GM18505 (cell line): ENCODE measurements at regions not wholly inside any gene's neighbourhood (a gene's known extent, or its start where the extent isn't known, plus 50 kb on each side); places are given as distances from the start of the nearest gene placed in this dataset.
"Not testable (repeated sequence)": the region's sequence is repeated elsewhere in the genome, so short reads cannot be mapped to it uniquely, and the experiment has no call there.

Experiments
- ATAC-seq: cut with Tn5 transposase; IDR thresholded peaks from one replicate; pipeline ENCODE4 v1.9.1; 2021; ENCODE audit not compliant: unreplicated experiment
- POLR2A ChIP-seq: IDR thresholded peaks from 4 replicates; pipeline ENCODE4 v1.6.1; 2011; ENCODE audit warnings: borderline replicate concordance; ENCODE audit not compliant: insufficient read depth, insufficient read length; ENCODE audit errors: extremely low read depth

DNA sequence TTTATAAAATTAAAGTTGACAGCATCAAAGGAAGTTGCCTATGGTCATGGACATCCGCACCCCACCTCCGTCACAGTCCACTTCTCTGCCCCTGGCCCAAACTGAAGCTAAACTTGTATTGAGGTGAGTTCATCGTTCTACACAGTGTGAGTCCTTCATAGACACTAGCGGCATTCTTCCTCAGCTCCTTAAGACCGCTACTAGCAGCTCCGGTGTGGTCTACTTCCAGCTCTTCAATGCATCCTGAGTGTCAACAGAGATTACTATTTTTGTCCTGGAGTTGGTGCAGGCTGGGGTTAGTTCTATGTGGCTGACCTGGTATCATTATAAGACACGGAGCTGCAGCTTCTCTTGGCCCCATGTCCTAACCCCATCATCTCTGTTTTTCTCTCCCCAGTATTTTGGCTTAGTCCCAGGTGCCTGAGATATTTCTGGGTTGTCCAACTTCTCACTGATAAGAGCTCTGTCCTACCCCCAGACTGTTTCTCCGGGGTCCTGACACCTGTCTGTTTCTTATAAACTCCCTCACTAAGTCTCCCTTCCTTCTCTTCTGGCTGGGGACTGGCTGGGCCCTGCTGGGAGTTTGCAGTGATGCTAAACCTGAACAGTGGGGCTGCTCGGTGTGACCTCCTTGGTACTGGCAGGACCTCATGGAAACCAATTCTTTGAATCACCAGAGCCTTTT, 169.2 kb upstream of the ATP10A start:
- TF ChIP-seq POLR2A = no peak

DNA sequence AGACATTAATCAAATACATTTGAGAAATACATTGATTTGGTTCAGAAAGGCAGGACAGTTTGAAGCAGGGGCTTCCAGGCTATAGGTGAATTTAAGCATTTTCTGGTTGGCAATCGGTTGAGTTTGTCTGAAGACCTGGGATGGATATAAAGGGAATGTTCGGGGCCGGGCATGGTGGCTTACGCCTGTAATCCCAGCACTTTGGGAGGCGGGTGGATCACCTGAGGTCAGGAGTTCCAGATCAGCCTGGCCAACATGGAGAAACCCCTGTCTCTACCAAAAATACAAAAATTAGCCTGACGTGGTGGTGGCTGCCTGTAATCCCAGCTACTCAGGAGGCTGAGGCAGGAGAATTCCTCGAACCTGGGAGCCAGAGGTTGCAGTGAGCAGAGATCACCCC, 166.5 kb upstream of the ATP10A start:
- not testable (repeated sequence) for ATAC-seq

More for the DNA sequence above, 169.2 kb upstream of the ATP10A start:
- no peak for ATAC-seq

DNA sequence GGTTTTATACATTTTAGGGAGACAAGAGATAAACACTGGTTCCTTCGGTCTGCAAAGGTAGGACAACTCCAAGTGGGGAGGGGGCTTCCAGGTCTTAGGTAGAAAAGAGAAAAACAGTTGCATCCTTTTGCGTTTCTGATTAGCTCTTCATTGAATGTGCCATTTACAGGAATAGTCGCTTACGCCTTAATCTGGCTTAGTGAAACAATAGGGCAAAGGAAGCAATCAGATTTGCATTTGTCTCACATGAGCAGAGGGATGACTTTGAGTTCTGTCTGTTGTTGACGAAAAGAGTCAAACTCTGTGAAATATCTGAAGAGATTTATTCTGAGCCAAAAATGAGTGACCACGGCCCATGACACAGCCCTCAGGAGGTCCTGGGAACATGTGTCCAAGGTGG, 166.0 kb upstream of the ATP10A start:
- no peak for ATAC-seq

DNA sequence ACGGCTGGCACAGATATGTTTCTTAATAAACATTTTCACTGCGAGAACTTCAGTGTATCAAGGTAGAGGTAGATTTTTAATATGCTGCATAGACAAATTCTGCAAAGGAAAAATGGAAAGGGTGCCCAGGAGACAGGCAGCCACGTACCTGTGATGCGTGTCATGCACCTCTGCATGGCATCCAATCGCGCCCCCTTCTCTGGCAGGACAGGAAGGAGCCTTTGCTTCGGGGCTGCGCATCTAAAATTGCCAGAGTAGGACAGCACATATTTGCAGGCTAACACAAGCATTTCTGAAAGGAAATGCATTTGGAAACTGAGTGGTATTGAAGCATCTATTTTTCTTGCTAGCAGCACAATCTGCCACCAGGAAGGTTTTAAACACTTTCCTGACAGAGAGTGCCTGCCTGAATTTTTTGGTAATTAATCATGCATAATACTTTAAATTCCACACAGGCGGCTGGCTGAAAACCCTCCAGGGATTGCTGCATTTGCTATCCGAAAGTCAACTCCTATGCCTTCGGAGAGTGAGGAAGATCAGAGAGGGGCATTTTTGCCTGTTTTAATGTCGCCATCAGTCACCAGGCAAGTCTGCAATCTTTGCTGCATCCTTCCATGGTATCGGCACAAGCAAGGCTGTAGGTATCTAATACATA, 165.1 kb upstream of the ATP10A start:
- no peak for TF ChIP-seq POLR2A
- no peak for ATAC-seq

More for the DNA sequence above, 166.0 kb upstream of the ATP10A start:
- TF ChIP-seq POLR2A = no peak

DNA sequence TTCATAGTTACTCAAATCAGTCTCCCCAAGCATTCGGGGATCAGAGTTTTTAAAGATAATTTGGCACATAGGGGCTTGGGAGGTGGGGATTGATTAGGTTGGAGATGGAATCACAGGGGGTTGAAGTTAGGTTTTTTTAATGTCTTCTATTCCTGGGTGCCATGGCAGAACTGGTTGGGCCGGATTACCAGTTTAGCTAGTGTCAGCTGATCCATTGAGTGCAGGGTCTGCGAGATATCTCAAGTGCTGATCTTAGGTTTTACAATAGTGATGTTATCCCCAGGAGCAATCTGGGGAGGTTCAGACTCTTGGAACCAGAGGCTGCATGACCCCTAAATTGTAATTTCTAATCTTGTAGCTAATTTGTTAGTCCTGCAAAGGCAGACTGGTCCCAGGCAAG, 163.5 kb upstream of the ATP10A start:
- ATAC-seq = not testable (repeated sequence)

DNA sequence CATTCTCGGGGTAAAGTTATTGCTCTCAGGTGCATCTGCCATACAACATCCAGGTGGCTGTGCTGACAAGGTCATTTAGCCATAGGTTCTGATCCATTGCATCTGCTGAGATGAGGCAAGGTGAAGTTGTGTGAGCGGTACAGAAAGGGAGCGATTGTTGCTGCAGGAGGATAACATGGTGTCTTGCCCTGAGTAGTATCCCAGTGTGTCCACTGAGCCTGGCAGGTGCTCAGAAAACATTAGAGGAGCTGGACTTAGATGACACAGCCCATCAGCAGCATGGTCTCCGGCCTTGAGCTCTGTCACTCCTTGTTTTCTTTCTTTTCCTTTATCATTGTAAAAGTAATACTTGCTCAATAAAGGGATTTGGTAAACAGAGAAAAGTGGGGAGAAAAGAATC, 161.1 kb upstream of the ATP10A start:
- no peak for ATAC-seq
- TF ChIP-seq POLR2A = no peak

DNA sequence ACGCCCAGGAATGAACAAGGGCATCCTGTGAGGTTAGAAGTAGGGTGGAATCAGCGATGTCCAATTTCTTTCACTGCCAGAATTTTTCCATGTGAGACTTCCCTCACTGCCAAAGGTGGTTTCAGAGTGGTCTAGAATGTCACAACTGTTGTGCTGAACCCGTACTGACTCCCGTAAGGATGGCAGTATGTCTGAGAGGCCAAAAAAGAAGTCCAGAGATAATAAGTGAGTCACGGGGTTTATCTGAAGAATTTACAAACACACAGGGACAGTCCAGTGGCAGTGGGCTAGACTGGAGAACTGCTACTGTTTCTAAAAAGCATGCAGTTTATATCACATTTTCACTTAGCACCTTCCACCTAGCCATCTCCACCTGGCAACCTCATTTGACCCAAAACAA, 160.6 kb upstream of the ATP10A start:
- no peak for ATAC-seq
- no peak for TF ChIP-seq POLR2A

DNA sequence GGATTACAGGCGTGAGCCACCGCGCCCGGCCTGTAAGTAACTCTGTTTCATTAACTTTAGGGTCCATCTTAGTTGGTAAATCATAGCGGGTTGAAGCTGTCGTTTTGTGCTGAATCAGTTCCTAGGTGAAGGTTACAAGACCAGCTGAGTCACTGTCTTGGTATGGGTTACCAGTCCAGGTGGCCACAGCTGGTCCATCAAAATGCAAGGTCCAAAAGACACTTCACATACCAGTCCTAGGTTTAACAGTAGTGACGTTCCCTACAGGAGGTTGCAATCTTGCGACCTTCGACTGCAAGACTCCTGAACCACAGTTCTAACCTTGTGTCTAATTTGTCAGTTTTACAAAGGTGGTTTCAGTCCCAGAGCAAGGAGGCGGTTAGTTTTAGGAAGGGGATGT, 160.1 kb upstream of the ATP10A start:
- no peak for TF ChIP-seq POLR2A

DNA sequence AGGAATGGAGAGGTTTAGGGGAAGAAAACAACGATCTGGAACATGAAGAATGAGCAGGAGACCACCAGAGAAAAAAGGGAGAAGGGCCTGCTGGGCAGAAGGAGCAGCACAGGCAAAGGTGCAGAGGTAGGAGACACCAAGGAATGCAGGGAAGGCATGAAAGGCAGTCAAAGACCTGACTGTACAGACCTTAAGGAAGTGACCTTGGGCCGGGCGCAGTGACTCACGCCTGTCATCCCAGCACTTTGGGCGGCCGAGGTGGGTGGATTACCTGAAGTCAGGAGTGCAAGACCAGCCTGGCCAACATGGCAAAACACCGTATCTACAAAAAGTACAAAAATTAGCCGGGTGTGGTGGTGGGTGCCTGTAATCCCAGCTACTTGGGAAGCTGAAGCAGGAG, 157.7 kb upstream of the ATP10A start:
- no peak for ATAC-seq
- no peak for TF ChIP-seq POLR2A

More for the DNA sequence above, 160.1 kb upstream of the ATP10A start:
- no peak for ATAC-seq

DNA sequence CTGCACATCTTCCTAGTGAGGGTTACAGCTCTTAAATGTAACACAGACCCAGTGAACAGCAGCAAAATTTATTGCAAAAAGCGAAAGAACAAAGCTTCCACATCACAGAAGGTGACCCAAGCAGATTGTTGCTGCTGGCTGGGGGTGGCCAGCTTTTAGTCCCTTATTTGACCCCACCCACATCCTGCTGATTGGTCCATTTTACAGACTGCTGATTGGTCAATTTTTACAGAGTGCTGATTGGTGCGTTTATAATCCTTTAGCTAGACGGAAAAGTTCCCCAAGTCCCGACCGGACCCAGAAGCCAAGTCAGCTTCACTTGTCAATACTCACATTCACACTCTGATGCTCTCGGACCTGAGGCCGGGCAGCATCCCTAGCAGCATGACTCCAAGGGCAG, 154.5 kb upstream of the ATP10A start:
- ATAC-seq = no peak

DNA sequence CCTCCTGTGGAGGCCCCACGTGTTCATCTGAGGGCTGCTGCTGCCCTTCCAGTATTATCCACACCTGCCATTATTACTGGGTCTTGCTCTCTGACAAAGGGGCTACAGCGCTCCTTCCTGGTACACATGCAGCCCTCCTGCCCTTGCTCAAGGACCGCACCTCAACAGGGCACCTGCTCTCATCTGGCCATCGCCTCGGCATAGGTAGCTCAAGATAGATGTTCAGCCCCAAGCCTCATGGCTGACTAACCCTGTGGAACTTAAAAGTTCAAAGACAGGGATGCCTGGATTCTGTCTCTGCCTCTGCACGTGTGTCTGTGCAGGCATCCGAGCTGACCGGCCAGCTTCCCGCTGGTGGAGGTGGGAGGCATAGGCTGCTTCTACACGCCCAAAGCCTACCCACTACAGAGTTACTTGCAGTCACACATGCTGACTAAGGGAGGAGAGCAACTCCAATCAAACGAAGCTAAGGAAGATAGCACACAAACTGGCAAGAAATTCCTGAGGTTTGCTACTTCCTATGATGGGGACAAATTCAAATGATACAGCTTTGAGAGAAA, 152.5 kb upstream of the ATP10A start:
- TF ChIP-seq POLR2A = no peak
- ATAC-seq = no peak

More for the DNA sequence above, 154.5 kb upstream of the ATP10A start:
- no peak for TF ChIP-seq POLR2A

DNA sequence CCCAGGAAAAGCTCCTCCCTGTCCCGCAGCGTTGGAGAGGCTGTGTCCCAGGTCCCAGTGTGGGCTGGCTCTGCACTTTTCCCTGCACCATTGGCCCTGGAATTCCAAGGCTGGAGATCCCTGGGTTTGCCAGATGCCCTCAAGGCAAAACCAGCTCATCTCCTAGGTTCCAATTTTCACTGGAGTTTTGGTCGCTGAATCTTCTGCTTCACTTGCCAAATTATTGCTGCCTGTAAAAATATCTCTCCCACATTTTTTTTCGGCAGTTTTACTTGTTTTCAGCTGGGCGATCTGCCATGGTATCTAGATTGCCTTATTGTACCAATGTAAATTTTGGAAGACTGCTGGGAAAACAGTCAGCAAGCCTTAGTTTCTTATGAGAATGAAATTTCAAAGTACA, 150.9 kb upstream of the ATP10A start:
- no peak for TF ChIP-seq POLR2A
- ATAC-seq = no peak

DNA sequence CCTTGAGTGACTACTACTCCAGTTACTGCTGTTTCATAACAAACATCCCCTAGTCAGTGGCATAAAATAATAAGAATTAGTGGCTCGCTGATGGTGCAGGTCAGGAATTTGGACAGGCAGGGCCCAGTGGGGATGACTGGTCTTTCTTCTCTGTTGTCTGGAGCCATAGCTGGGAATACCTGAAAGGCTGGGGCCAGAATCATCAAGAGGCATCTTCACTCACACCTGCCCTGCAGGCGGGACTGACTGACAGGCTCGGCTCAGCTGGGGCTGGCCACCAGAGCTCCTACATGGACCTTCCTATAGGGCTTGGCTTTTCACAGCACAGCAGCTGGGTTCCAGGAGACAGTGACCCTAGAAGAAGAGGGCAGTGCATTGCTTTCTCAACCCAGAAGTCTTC, 148.8 kb upstream of the ATP10A start:
- TF ChIP-seq POLR2A = no peak
- no peak for ATAC-seq

DNA sequence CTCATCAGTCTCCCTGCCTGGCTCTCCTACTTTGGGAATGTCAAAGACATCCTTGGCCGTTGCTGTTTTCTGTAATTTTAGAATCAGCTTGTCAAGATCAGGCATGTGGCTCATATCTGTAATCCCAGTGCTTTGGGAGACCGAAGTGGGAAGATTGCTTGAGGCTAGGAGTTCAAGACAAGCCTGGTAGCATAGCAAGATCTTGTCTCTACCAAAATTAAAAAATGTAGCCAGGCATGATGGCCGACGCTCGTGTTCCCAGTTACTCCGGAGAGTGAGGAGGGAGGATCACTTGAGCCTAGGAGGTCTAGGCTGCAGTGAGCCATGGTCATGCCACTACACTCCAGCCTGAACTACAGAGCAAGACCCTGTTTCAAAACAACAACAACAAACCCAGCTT, 144.0 kb upstream of the ATP10A start:
- ATAC-seq = no peak

More for the DNA sequence above, 144.0 kb upstream of the ATP10A start:
- TF ChIP-seq POLR2A = no peak
